Activated naive CD8-positive, alpha-beta T cell (primary cell): ENCODE measurements at regions not wholly inside any gene's neighbourhood (a gene's known extent, or its start where the extent isn't known, plus 50 kb on each side); places are given as distances from the start of the nearest gene placed in this dataset.

Experiments
- H3K27ac Mint-ChIP-seq: one replicate; pipeline ENCODE4 v1.8.0; 2021; ENCODE audit warnings: mixed read lengths
- H3K27me3 Mint-ChIP-seq: one replicate; pipeline ENCODE4 v1.8.0; 2021; ENCODE audit warnings: mixed read lengths
- H3K36me3 Mint-ChIP-seq: one replicate; pipeline ENCODE4 v1.8.0; 2021; ENCODE audit warnings: mixed read lengths
- H3K4me1 Mint-ChIP-seq: one replicate; pipeline ENCODE4 v1.8.0; 2021; ENCODE audit warnings: low read depth, mixed read lengths
- H3K4me3 Mint-ChIP-seq: one replicate; pipeline ENCODE4 v1.8.0; 2021; ENCODE audit warnings: mild to moderate bottlenecking, mixed read lengths
- H3K9me3 Mint-ChIP-seq: one replicate; pipeline ENCODE4 v1.8.0; 2021; ENCODE audit warnings: low read depth, mixed read lengths

GRCh38 chr13:107374038-107374437 lies 806.1 kb upstream of the ARGLU1 start:
- H3K4me3 Mint-ChIP-seq = no peak overlapping the region
- no peaks in the 10 kb centered on the region for H3K4me1 Mint-ChIP-seq
- H3K36me3 Mint-ChIP-seq = no peaks in the 10 kb centered on the region
- H3K27ac Mint-ChIP-seq = no peak overlapping the region
- peaks cover 3% of the 10 kb centered on the region for H3K9me3 Mint-ChIP-seq
- H3K27me3 Mint-ChIP-seq = no peaks in the 10 kb centered on the region

- no peaks in the 10 kb centered on the region for H3K4me1 Mint-ChIP-seq
- no peak overlapping the region for H3K27ac Mint-ChIP-seq
- no peak overlapping the region for H3K4me3 Mint-ChIP-seq
- no peaks in the 10 kb centered on the region for H3K27me3 Mint-ChIP-seq
- H3K9me3 Mint-ChIP-seq = peaks cover 3% of the 10 kb centered on the region
- no peaks in the 10 kb centered on the region for H3K36me3 Mint-ChIP-seq
Observed at GRCh38 chr13:107373551-107373950, 805.6 kb upstream of the ARGLU1 start.

DNA sequence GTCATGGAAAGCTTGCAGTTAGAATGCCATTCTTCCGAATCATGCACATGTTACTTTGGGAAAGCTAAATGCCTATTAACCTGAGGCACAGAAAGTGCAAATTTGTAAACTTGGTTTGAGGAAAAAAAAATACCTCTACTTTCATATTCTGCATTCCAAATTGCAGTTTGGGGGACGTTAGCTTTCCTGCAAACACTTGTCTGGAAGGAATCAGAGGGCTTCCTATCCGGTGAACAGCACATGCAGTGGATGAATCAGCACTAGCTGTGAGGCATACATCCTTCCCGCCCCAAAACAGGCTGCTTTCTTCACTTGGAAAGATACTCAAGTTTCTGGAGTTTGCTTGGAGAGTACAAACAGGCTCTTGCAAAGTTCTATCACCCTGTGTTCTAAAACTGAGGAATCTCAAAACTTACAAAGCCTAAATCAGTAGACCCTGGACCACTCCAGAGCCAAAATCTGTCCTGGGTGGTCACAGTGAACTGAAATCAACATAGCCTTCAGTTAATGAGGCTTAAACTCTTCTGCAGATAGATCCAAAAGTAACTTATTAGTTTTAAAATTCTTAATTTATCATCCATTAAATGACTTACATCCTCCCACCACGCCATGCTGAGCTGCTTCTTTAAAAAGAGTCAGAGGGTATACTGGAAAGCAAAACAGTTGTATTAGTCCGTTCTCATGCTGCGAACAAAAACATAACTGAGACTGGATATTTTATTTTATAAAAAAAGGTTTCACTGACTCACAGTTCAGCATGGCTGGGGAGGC lies 802.3 kb upstream of the ARGLU1 start:
- no peaks in the 10 kb centered on the region for H3K4me1 Mint-ChIP-seq
- no peaks in the 10 kb centered on the region for H3K36me3 Mint-ChIP-seq
- no peak overlapping the region for H3K4me3 Mint-ChIP-seq
- no peaks in the 10 kb centered on the region for H3K9me3 Mint-ChIP-seq
- peaks cover 1% of the 10 kb centered on the region for H3K27me3 Mint-ChIP-seq
- no peak overlapping the region for H3K27ac Mint-ChIP-seq

- Mint-ChIP-seq H3K4me3 (no peak overlapping the region), H3K27ac (no peak overlapping the region), H3K27me3 (peaks cover 1% of the 10 kb centered on the region), H3K9me3 (no peaks in the 10 kb centered on the region), H3K4me1 (no peaks in the 10 kb centered on the region), H3K36me3 (no peaks in the 10 kb centered on the region)
Observed at GRCh38 chr13:107367258-107367657, 799.3 kb upstream of the ARGLU1 start.

DNA sequence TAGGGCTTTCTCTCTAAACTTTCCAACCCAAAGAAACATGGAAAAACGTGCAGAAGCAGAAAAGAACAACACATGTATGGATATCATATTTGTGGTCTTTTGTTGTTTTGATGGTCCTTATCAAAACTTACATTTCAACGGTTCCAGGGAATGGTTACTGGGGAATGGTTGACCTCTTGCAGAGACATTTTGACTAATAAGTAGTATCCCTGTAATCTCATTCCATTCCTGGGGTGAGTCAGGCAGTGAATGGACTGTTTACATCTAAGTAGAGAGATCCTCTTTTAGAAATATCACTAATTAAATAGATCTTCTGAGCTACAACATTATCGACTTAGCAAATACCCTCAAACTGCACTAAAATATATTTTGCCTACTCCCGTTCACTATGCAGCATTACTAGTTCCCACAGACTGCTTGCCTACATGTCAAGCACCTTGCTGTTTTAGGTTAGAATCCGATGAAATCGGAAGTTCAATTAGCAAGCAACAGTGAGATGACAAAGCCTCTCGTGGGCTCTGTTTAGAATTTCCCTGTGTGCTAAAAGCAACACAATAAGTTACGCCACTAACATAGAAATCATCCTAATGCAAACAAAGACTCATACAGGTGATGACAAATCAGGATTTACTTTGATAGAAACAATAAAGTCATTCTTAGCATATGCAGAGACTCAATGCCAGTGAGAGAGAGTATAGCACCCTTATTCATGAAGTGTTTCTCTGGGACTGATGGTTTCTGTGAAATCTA lies 797.7 kb upstream of the ARGLU1 start:
- Mint-ChIP-seq H3K36me3 (no peaks in the 10 kb centered on the region), H3K4me3 (no peak overlapping the region), H3K27me3 (peaks cover 1% of the 10 kb centered on the region), H3K27ac (no peak overlapping the region), H3K9me3 (no peaks in the 10 kb centered on the region), H3K4me1 (no peaks in the 10 kb centered on the region)

DNA sequence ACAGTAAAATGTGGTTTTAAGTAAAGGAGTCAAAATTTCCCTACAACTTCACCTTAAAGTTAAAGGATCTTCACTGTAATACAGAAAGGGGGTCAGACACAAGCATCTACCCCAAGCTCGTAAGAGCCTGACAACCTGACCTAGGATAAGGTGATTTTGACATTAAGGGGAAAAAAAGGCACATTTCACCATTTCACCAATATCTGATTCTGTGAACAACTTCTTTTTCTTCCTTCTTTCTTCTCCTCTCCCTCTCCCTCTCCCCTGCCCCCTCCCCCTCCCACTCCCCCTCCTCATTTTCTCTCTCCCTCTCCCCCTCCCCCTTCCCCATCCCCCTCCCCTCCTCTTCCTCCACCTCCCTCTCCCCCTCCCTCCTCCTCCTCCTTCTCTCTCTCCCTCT lies 796.7 kb upstream of the ARGLU1 start:
- no peaks in the 10 kb centered on the region for H3K9me3 Mint-ChIP-seq
- H3K4me1 Mint-ChIP-seq = no peaks in the 10 kb centered on the region
- H3K36me3 Mint-ChIP-seq = no peaks in the 10 kb centered on the region
- H3K27ac Mint-ChIP-seq = no peak overlapping the region
- no peak overlapping the region for H3K4me3 Mint-ChIP-seq
- peaks cover 1% of the 10 kb centered on the region for H3K27me3 Mint-ChIP-seq

DNA sequence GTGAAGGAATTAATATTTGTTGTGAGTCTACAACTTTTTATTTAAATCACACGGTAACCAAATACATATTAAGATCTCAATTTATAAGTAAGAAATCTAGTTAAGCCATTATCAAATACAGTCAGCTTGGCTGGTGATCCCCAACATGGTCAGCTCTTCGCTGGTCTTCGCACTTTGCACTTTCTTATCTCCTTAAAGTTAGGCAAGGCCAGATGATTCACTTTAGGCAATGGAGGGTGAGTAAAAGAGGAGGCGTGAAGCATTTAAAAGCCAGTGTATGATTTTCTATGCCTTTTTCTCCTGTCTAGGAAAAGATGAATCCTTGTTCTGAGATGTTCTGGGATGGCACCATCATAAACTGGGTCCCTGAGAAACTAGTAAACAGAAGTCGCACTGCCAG lies 793.7 kb upstream of the ARGLU1 start:
- Mint-ChIP-seq H3K27me3 (peaks cover under 1% of the 10 kb centered on the region), H3K36me3 (no peaks in the 10 kb centered on the region), H3K27ac (no peak overlapping the region), H3K4me1 (no peaks in the 10 kb centered on the region), H3K4me3 (no peak overlapping the region), H3K9me3 (peaks cover 3% of the 10 kb centered on the region)

DNA sequence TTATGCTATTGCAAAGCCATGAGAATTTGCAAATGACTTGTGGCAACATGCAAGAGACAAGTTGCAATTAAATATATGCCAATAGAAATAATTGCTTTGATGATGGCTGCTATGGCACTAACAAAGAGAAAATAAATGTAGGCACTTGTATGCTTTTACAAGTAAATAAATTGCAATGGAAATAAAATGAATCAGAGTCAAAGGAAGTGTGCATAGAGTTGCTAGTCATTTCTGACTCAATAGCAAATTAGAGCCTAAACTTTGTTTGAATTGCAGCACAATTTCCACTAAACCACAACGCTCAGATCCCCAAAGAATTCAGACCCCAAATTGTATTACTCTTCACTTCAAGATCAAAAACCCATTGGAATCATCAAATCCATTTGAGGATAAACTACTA lies 792.1 kb upstream of the ARGLU1 start:
- Mint-ChIP-seq H3K27ac (no peak overlapping the region), H3K36me3 (no peaks in the 10 kb centered on the region), H3K4me1 (no peaks in the 10 kb centered on the region), H3K27me3 (no peaks in the 10 kb centered on the region), H3K9me3 (peaks cover 4% of the 10 kb centered on the region), H3K4me3 (no peak overlapping the region)

- Mint-ChIP-seq H3K27ac (no peak overlapping the region), H3K4me1 (no peaks in the 10 kb centered on the region), H3K4me3 (no peak overlapping the region), H3K27me3 (no peaks in the 10 kb centered on the region), H3K9me3 (peaks cover 4% of the 10 kb centered on the region), H3K36me3 (no peaks in the 10 kb centered on the region)
Observed at GRCh38 chr13:107358866-107359265, 790.9 kb upstream of the ARGLU1 start.

DNA sequence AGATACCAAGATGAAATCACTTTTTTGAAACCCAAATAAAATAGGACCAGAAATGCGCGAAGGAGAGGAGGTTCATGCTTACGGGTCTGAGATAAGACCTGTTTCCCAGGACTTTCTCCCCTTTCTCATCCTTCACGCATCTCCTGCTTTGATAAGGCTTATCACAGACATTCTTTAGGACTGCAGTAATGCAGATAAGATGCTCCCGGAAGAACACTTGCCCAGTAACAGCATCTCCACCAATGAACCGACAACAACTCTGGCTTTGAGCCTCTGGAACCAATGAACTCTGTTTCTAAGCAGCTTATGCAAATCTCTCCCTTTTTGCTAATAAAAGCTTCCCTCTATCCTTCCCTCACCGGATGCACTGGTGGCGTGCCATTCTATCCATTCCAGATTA lies 783.4 kb upstream of the ARGLU1 start:
- no peak overlapping the region for H3K27ac Mint-ChIP-seq
- H3K9me3 Mint-ChIP-seq = no peaks in the 10 kb centered on the region
- no peaks in the 10 kb centered on the region for H3K4me1 Mint-ChIP-seq
- no peaks in the 10 kb centered on the region for H3K36me3 Mint-ChIP-seq
- no peaks in the 10 kb centered on the region for H3K27me3 Mint-ChIP-seq
- no peak overlapping the region for H3K4me3 Mint-ChIP-seq

DNA sequence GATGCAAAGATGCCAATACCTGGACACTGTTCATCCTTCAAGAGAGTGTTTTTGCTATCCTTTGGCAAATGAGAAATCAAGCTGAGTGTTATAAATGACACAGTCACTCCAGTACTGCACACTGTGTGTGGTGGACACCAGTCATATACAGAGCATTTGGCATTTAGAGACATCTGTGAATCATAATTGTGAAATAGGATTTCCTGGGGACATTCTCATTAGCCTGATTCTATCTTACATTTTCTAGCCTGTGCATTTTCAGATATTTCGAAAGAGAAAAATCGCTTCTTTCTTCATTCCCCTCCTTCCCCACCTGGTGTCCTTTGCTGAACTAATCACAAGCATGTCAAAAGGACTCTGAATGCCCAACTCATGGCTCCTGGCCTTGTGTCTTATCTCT lies 781.0 kb upstream of the ARGLU1 start:
- Mint-ChIP-seq H3K4me1 (no peaks in the 10 kb centered on the region), H3K9me3 (peaks cover 6% of the 10 kb centered on the region), H3K27ac (no peak overlapping the region), H3K4me3 (no peak overlapping the region), H3K27me3 (no peaks in the 10 kb centered on the region), H3K36me3 (no peaks in the 10 kb centered on the region)

- Mint-ChIP-seq H3K4me1 (no peaks in the 10 kb centered on the region), H3K27me3 (no peaks in the 10 kb centered on the region), H3K36me3 (no peaks in the 10 kb centered on the region), H3K9me3 (peaks cover 10% of the 10 kb centered on the region), H3K27ac (no peak overlapping the region), H3K4me3 (no peak overlapping the region)
Observed at GRCh38 chr13:107348471-107348870, 780.5 kb upstream of the ARGLU1 start.

DNA sequence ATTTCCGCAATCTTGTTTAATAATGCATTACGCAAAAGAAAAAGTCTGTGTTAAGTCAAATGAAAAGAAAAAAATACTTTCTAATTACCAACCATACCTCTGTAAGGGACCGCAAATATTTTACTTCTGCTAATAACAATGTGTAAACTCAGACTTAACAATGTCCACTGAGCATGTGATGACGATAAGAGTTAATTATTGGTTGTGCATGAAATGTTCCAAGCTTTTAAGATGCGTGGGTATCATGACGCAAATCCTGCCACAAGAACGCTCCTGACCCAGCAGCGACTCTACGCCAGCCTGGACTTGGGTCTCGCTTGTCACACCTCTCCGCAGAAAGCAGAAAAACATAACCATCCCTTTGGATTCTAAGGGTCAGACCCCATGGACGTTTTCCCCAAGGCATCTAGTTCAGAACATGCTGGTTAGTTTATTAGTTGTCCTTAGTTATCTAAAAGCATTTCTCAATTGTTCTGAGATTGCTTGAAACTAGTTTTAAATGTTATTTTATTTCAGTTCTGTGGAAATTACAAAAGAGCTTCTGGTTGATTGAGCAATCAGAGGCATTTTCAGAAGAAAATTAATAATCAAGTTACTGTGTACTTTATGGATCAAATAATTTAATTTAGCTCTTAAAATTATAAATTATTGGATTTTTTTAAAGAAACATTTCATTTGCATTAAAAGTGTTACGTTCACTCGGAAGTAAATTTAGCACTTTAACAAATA lies 779.9 kb upstream of the ARGLU1 start:
- Mint-ChIP-seq H3K4me1 (no peaks in the 10 kb centered on the region), H3K27ac (no peak overlapping the region), H3K36me3 (no peaks in the 10 kb centered on the region), H3K4me3 (no peak overlapping the region), H3K9me3 (peaks cover 14% of the 10 kb centered on the region), H3K27me3 (no peaks in the 10 kb centered on the region)

DNA sequence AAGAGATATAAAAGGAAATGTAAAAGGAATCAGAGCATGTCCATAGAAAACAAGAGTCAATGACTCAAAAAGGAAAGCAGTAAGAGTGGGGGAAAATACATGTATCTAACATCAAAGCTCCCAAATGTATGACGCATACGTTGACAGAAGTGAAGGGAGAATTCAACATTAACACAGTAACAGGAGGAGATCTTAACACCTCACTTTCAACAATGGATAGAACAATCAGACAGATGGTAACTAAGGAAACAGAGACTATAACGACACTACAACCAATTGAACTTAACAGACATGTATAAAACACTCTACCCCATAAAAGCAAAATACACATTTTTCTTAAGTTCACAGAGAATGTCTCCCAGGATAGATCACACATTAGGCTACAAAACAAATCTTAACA lies 774.8 kb upstream of the ARGLU1 start:
- no peak overlapping the region for H3K27ac Mint-ChIP-seq

DNA sequence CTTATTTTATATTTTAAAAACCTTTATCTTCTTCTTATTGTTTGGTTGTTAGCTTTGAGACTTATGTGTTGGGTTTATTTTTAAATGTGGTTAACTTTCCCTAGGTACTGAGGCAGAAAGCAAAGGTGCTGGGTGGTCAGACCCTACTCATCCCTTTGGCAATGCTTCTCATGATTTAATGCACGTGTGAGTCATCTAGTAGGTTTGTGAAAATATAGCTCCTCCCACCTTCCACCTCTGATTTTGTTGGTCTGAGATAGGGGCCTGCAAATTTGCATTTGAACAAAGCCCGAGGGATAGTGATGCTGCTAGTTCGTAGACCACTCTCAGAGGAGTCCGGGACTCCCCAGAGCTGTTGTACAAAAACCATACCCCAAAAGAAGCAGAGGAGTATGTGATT lies 771.3 kb upstream of the ARGLU1 start:
- Mint-ChIP-seq H3K9me3 (peaks cover 11% of the 10 kb centered on the region), H3K27ac (no peak overlapping the region), H3K4me3 (no peak overlapping the region), H3K27me3 (no peaks in the 10 kb centered on the region), H3K36me3 (no peaks in the 10 kb centered on the region), H3K4me1 (no peaks in the 10 kb centered on the region)

More for the DNA sequence above, 774.8 kb upstream of the ARGLU1 start:
- Mint-ChIP-seq H3K9me3 (peaks cover 15% of the 10 kb centered on the region), H3K36me3 (no peaks in the 10 kb centered on the region), H3K4me1 (no peaks in the 10 kb centered on the region), H3K27me3 (no peaks in the 10 kb centered on the region), H3K4me3 (no peak overlapping the region)
